GM12872 (cell line): ENCODE measurements at regions not wholly inside any gene's neighbourhood (a gene's known extent, or its start where the extent isn't known, plus 50 kb on each side); places are given as distances from the start of the nearest gene placed in this dataset.

Experiments used
- CTCF ChIP-seq: IDR thresholded peaks from 3 replicates; pipeline ENCODE4 v1.5.1; 2011; ENCODE audit warnings: low read depth, mild to moderate bottlenecking, low read length, moderate library complexity; ENCODE audit not compliant: insufficient read depth

GRCh38 chr9:80485420-80486250 lies 913.9 kb downstream of the TLE4 start:
- TF ChIP-seq CTCF = no peak

- no peak for TF ChIP-seq CTCF
Measured at GRCh38 chr9:80467632-80468031, 895.9 kb downstream of the TLE4 start.

DNA sequence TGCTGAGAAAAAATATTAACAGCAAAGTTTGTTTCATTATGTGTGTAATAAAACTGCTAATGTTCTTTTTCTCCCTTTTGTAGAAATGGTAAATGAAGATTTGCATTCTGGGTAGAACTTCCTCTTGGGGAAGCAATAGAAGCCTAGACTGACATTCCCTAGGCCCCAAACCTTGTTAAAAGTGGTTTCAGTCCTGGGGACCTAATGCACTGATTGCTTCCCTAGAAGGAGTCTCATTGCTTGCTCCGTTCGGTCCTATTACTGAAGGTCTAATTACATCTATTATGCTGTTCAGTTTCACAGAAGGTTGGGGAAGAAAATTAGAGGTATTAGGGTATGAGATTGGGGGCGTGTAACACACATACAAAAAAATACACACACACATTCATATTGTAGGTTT lies 893.8 kb downstream of the TLE4 start:
- no peak for TF ChIP-seq CTCF

DNA sequence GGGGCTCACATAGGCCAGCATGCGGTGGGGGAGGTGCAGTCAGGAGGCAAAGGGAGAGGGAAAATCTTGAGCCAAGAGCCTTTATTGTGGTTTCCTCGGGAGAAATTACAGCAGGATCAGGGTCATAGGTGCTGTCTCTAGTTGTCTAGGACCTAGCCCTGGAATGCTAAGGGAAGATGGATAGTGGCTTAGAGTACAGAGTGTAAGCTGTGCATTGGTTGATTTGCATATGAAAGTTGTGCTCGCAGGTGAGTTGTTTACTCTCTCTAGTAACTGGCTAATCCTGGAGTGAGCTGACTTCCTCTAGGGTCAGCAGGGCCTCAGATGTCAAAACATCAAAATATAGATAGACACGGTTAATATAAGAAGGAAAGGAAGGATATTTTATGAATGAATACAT lies 877.7 kb downstream of the TLE4 start:
- no peak for TF ChIP-seq CTCF

- no peak for TF ChIP-seq CTCF
Measured at GRCh38 chr9:80448996-80449395, 877.2 kb downstream of the TLE4 start.

GRCh38 chr9:80447876-80448275 lies 876.1 kb downstream of the TLE4 start:
- no peak for TF ChIP-seq CTCF

DNA sequence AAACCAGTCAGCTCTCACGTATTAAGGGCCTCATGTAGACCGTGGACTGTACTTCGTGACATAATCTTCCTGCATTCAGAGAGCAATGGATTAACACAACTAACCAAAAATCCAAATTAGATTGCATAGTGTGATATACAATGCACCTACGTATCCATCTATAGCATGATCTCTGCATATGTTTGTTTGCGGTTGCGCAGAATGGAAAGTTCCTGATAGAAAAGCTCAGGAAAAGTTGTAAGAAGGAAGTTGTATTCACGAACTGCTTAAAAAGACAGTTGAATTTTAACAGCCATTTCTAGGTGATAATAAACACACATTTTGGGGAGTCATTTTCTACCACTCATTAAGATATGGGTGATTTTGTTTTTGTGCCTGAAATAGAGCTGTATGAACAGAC lies 869.0 kb downstream of the TLE4 start:
- TF ChIP-seq CTCF = no peak
